ENCODE measurements at regions not wholly inside any gene's neighbourhood (a gene's known extent, or its start where the extent isn't known, plus 50 kb on each side); places are given as distances from the start of the nearest gene placed in this dataset.

- Histone ChIP-seq H3K27me3 (replicated peaks; ENCODE audit: control insufficient read depth, insufficient read depth, low read length) (no peaks in the 10 kb centered on the region), H3K36me3 (ENCODE audit: control insufficient read depth, insufficient read depth, low read length) (no peaks in the 10 kb centered on the region), H3K4me3 (replicated peaks; ENCODE audit: low read depth, low read length) (no peak overlapping the region)
- DNase-seq (ENCODE audit: extremely low read depth, insufficient read length): no peak
- TF ChIP-seq CTCF (IDR thresholded peaks at IDR 0.05; ENCODE audit: insufficient read depth, low read length, poor library complexity, severe bottlenecking): no peak
These were observed 825.7 kb downstream of the TECRL start for GRCh38 chr4:63583561-63583960.

DNA sequence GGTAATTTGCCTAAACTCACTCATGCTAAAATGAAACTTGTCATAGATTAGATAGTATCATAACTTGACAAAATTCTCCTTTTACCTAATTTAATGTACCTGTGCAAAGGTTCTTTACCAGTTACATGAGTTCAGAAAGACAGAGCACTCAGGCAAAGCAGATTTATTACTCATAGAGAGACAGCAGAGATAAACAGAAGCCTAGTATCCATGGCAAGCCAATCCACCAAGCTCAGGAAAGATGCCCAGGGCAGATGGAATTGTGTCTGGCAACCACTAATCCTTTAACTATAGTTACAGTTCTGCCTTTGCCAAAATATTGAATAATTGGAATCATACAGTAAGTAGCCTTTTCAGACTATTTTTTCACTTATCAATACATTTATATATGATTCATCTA is 826.2 kb downstream of the TECRL start:
- Histone ChIP-seq H3K4me3 (replicated peaks; ENCODE audit: low read depth, low read length) (no peak overlapping the region), H3K36me3 (ENCODE audit: control insufficient read depth, insufficient read depth, low read length) (no peaks in the 10 kb centered on the region), H3K27me3 (replicated peaks; ENCODE audit: control insufficient read depth, insufficient read depth, low read length) (no peaks in the 10 kb centered on the region)
- no peak for DNase-seq (ENCODE audit: extremely low read depth, insufficient read length)
- no peak for TF ChIP-seq CTCF (IDR thresholded peaks at IDR 0.05; ENCODE audit: insufficient read depth, low read length, poor library complexity, severe bottlenecking)

- H3K27me3 ChIP-seq (replicated peaks; ENCODE audit: control insufficient read depth, insufficient read depth, low read length): no peaks in the 10 kb centered on the region
- no peak for DNase-seq (ENCODE audit: extremely low read depth, insufficient read length)
- no peak for TF ChIP-seq CTCF (IDR thresholded peaks at IDR 0.05; ENCODE audit: insufficient read depth, low read length, poor library complexity, severe bottlenecking)
These were observed 828.3 kb downstream of the TECRL start for GRCh38 chr4:63580796-63581475.

GRCh38 chr4:63578383-63578782 is 830.9 kb downstream of the TECRL start:
- H3K4me3 ChIP-seq (replicated peaks; ENCODE audit: low read depth, low read length): no peak overlapping the region

More at GRCh38 chr4:63580796-63581475, 828.3 kb downstream of the TECRL start:
- Histone ChIP-seq H3K36me3 (ENCODE audit: control insufficient read depth, insufficient read depth, low read length) (no peaks in the 10 kb centered on the region), H3K4me3 (replicated peaks; ENCODE audit: low read depth, low read length) (no peak overlapping the region)

GRCh38 chr4:63566658-63567057 is 842.6 kb downstream of the TECRL start:
- no peak for TF ChIP-seq CTCF (IDR thresholded peaks at IDR 0.05; ENCODE audit: insufficient read depth, low read length, poor library complexity, severe bottlenecking)
- Histone ChIP-seq H3K4me3 (replicated peaks; ENCODE audit: low read depth, low read length) (no peak overlapping the region), H3K36me3 (ENCODE audit: control insufficient read depth, insufficient read depth, low read length) (no peaks in the 10 kb centered on the region), H3K27me3 (replicated peaks; ENCODE audit: control insufficient read depth, insufficient read depth, low read length) (no peaks in the 10 kb centered on the region)
- no peak for DNase-seq (ENCODE audit: extremely low read depth, insufficient read length)

More at GRCh38 chr4:63578383-63578782, 830.9 kb downstream of the TECRL start:
- DNase-seq (ENCODE audit: extremely low read depth, insufficient read length): no peak
- no peak for TF ChIP-seq CTCF (IDR thresholded peaks at IDR 0.05; ENCODE audit: insufficient read depth, low read length, poor library complexity, severe bottlenecking)
- H3K36me3 ChIP-seq (ENCODE audit: control insufficient read depth, insufficient read depth, low read length): no peaks in the 10 kb centered on the region
- H3K27me3 ChIP-seq (replicated peaks; ENCODE audit: control insufficient read depth, insufficient read depth, low read length): no peaks in the 10 kb centered on the region

Data from GM06990 (cell line).